Uterus (tissue), 3 donors: ENCODE measurements at regions not wholly inside any gene's neighbourhood (a gene's known extent, or its start where the extent isn't known, plus 50 kb on each side); places are given as distances from the start of the nearest gene placed in this dataset.

ENCODE experiments used
- DNase-seq, 2 donors: peaks; one replicate each; pipeline ENCODE4 v3.0.0-alpha.2; 2019 to 2020
- H3K27ac ChIP-seq, 2 donors: fragments of 200-600 bp; sonication (generic); 1 replicate in 1 of 2; 2 replicates in 1 of 2; pipeline ENCODE4 v1.5.1; 2016 to 2018
- H3K27me3 ChIP-seq, 2 donors: fragments of 200-600 bp; sonication (generic); one replicate each; pipeline ENCODE4 v1.5.1; 2018 to 2019; ENCODE audit warnings: control low read depth in 1 of 2
- H3K36me3 ChIP-seq, 2 donors: fragments of 200-600 bp; sonication (generic); one replicate each; pipeline ENCODE4 v1.5.1; 2019; ENCODE audit warnings: control low read depth in 1 of 2
- H3K4me1 ChIP-seq, 2 donors: fragments of 200-600 bp; sonication (generic); one replicate each; pipeline ENCODE4 v1.5.1; 2018 to 2019; ENCODE audit warnings: control low read depth in 1 of 2
- H3K4me3 ChIP-seq, 2 donors: fragments of 200-600 bp; sonication (generic); 1 replicate in 1 of 2; 2 replicates in 1 of 2; pipeline ENCODE4 v1.5.1; 2018 to 2019; ENCODE audit warnings: mild to moderate bottlenecking in 1 of 2
- H3K9me3 ChIP-seq, 2 donors: fragments of 200-600 bp; sonication (generic); one replicate each; pipeline ENCODE4 v1.5.1; 2019; ENCODE audit warnings: control low read depth in 1 of 2
- CTCF ChIP-seq, 4 experiments: fragments of 200-600 bp in 2 of 4; fragments of 450-650 bp in 2 of 4; sonication (generic) in 2 of 4; IDR thresholded peaks; one replicate each; pipeline ENCODE4 v1.5.1; 2016 to 2019; ENCODE audit warnings: antibody characterized with exemption in 4 of 4, mild to moderate bottlenecking in 2 of 4, moderate library complexity in 1 of 4
- POLR2A ChIP-seq, 2 donors: fragments of 450-650 bp; IDR thresholded peaks; one replicate each; pipeline ENCODE4 v1.6.1; 2016; ENCODE audit warnings: antibody characterized with exemption in 2 of 2, mild to moderate bottlenecking in 1 of 2, moderate library complexity in 1 of 2
- intact Hi-C: fragments of 100-400 bp; cut with DNase I; formaldehyde crosslinking; loops from one replicate; pipeline ENCODE4 v1.15.1; 2023; ENCODE audit warnings: low total_unique reads
- donor health status: DM: yes; HTN: yes; CAD: no.

- no peak for DNase-seq
- Histone ChIP-seq H3K4me1 (no peaks in the 10 kb centered on the region), H3K9me3 (no peaks in the 10 kb centered on the region), H3K4me3 (no peak overlapping the region), H3K36me3 (no peaks in the 10 kb centered on the region), H3K27ac (no peak overlapping the region), H3K27me3 (no peaks in the 10 kb centered on the region)
- no peak for TF ChIP-seq CTCF (IDR thresholded peaks at IDR 0.05)
- no peak for TF ChIP-seq POLR2A (IDR thresholded peaks at IDR 0.05)
- intact Hi-C loops, result no loop called here
Observed at GRCh38 chr3:83216919-83217594, 1455.6 kb upstream of the GBE1 start.

DNA sequence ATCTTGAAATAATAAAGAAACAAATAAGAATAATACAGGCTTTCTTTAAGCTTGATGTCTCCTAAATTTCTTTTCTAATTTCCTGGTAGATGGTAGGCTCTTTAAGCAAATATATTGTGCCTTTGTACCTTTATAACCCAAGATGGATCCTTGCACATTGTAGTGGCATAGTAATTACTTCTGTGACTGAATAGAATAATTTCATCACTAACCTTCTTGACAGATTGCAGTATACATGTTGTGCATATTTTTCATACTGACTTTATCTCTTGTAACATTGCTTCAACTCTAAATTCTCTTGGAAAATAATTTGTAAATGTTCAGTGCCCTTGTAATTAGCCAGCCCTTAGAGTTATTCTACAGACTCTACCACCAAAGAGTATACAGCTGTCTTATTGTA lies 1433.8 kb upstream of the GBE1 start:
- Histone ChIP-seq H3K4me3 (no peak overlapping the region), H3K4me1 (no peaks in the 10 kb centered on the region), H3K9me3 (no peaks in the 10 kb centered on the region), H3K27ac (no peak overlapping the region), H3K27me3 (no peaks in the 10 kb centered on the region), H3K36me3 (no peaks in the 10 kb centered on the region)
- no peak for TF ChIP-seq POLR2A (IDR thresholded peaks at IDR 0.05)
- TF ChIP-seq CTCF (IDR thresholded peaks at IDR 0.05), result no peak
- intact Hi-C loops, result no loop called here
- no peak for DNase-seq

DNA sequence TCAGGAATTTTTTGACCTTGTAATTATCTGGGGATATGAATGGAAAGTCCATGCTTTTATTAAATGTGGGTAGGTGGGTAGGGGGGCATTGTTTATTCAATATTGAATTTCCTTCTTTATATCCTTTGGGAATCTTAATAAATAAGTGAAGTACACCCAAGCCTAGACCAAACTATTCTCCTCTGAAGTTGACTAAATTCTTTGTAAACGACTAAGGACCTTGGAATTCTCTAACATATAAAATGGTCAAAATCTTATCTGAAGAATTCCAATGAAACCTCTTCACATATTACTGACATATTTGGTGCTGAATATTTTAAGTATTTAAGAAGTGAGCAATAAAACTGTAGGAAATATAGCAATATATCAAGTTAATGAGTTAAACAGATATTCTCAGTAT lies 1432.1 kb upstream of the GBE1 start:
- intact Hi-C loops, result no loop called here
- no peaks in the 10 kb centered on the region for H3K4me1 ChIP-seq
- DNase-seq, result no peak
- H3K9me3 ChIP-seq, result no peaks in the 10 kb centered on the region
- no peak overlapping the region for H3K27ac ChIP-seq
- no peaks in the 10 kb centered on the region for H3K36me3 ChIP-seq
- no peaks in the 10 kb centered on the region for H3K27me3 ChIP-seq
- TF ChIP-seq POLR2A (IDR thresholded peaks at IDR 0.05) (no peak), CTCF (IDR thresholded peaks at IDR 0.05) (no peak)
- H3K4me3 ChIP-seq, result no peak overlapping the region

DNA sequence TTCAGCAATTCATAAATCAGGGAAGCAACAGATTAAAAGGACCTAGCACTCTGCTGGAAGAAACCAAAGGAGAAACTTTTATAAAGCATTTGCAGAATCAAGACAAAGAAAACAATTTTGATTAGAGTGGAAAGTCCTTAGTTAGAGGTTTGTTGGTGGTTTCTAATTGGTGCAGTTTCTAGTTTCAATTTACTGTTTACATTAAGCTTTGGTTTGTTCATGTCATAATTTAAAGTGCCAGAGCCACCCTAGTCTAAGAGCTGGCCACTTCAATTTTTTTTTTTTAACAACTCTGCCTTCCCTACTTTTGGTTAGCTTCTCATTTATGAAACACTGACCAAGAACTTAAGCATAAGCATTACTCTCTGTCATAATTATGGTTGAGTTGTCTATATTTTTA lies 1428.2 kb upstream of the GBE1 start:
- TF ChIP-seq POLR2A (IDR thresholded peaks at IDR 0.05), result no peak
- no peak for TF ChIP-seq CTCF (IDR thresholded peaks at IDR 0.05)
- Histone ChIP-seq H3K4me3 (no peak overlapping the region), H3K9me3 (no peaks in the 10 kb centered on the region), H3K36me3 (no peaks in the 10 kb centered on the region), H3K27ac (no peak overlapping the region), H3K4me1 (no peaks in the 10 kb centered on the region), H3K27me3 (no peaks in the 10 kb centered on the region)
- intact Hi-C loops, result no loop called here
- DNase-seq, result no peak

DNA sequence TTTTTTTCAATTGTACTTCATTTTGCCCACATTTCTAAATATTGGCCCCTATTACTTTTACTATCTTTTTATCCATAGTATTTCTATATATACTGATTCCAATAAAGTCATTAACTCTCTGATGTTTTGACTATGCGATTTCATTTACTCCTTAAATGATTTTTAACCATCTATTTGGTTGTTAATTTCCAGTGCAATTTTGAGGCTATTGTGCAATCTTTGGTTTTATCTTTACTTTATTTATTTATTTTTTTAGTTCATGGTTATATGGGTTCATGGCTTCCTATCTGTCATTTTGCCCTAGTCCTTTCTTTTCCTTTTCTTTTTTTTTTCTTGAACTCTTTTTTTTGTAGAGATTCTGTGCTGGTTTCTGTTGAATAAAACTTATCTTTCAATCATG lies 1408.0 kb upstream of the GBE1 start:
- DNase-seq, result no peak
- Histone ChIP-seq H3K27me3 (no peaks in the 10 kb centered on the region), H3K4me1 (no peaks in the 10 kb centered on the region), H3K27ac (no peak overlapping the region), H3K36me3 (no peaks in the 10 kb centered on the region), H3K4me3 (no peak overlapping the region), H3K9me3 (no peaks in the 10 kb centered on the region)
- intact Hi-C loops, result no loop called here
- TF ChIP-seq CTCF (IDR thresholded peaks at IDR 0.05), result no peak
- TF ChIP-seq POLR2A (IDR thresholded peaks at IDR 0.05), result no peak
